GM06990 (cell line): ENCODE measurements at regions not wholly inside any gene's neighbourhood (a gene's known extent, or its start where the extent isn't known, plus 50 kb on each side); places are given as distances from the start of the nearest gene placed in this dataset.

Experiments
- DNase-seq: peaks from one replicate; pipeline ENCODE4 v3.0.0-alpha.2; 2011; ENCODE audit not compliant: insufficient read length; ENCODE audit errors: extremely low read depth
- H3K27me3 ChIP-seq: replicated peaks from 2 replicates; pipeline ENCODE4 v1.6.0; 2011; ENCODE audit warnings: low read length; ENCODE audit not compliant: control insufficient read depth, insufficient read depth
- H3K36me3 ChIP-seq: 2 replicates; pipeline ENCODE4 v1.5.1; 2011; ENCODE audit warnings: low read length; ENCODE audit not compliant: control insufficient read depth, insufficient read depth
- H3K4me3 ChIP-seq: replicated peaks from 2 replicates; pipeline ENCODE4 v1.5.1; 2011; ENCODE audit warnings: low read depth, mild to moderate bottlenecking, control low read depth, low read length
- CTCF ChIP-seq: IDR thresholded peaks from 2 replicates; pipeline ENCODE4 v1.5.1; 2011; ENCODE audit warnings: low read length, control low read depth, mild to moderate bottlenecking, inconsistent platforms; ENCODE audit not compliant: insufficient read depth, poor library complexity, severe bottlenecking

- no peak overlapping the region for H3K4me3 ChIP-seq
- no peaks in the 10 kb centered on the region; the same call in 1 of the 2 replicates for H3K27me3 ChIP-seq
- no peak for DNase-seq
- H3K36me3 ChIP-seq = no peaks in the 10 kb centered on the region
- no peak for TF ChIP-seq CTCF
Observed at GRCh38 chr15:98501192-98501591, 147.1 kb upstream of the IGF1R start.

GRCh38 chr15:98501632-98502031, 146.7 kb upstream of the IGF1R start:
- Histone ChIP-seq H3K27me3 (no peaks in the 10 kb centered on the region; the same call in 1 of the 2 replicates), H3K36me3 (no peaks in the 10 kb centered on the region), H3K4me3 (no peak overlapping the region)
- TF ChIP-seq CTCF = no peak
- no peak for DNase-seq

- Histone ChIP-seq H3K27me3 (no peaks in the 10 kb centered on the region; the same call in 1 of the 2 replicates), H3K4me3 (no peak overlapping the region), H3K36me3 (no peaks in the 10 kb centered on the region)
- no peak for TF ChIP-seq CTCF
- DNase-seq = no peak
Observed at GRCh38 chr15:98503970-98504369, 144.4 kb upstream of the IGF1R start.

GRCh38 chr15:98504998-98505397, 143.3 kb upstream of the IGF1R start:
- TF ChIP-seq CTCF = no peak
- H3K4me3 ChIP-seq = no peak overlapping the region
- DNase-seq = no peak
- no peaks in the 10 kb centered on the region; the same call in 1 of the 2 replicates for H3K27me3 ChIP-seq
- no peaks in the 10 kb centered on the region for H3K36me3 ChIP-seq

- Histone ChIP-seq H3K27me3 (no peaks in the 10 kb centered on the region; the same call in 1 of the 2 replicates), H3K4me3 (no peak overlapping the region), H3K36me3 (no peaks in the 10 kb centered on the region)
- DNase-seq = no peak
- TF ChIP-seq CTCF = no peak
Observed at GRCh38 chr15:98505611-98506031, 142.7 kb upstream of the IGF1R start.

- no peak for TF ChIP-seq CTCF
- Histone ChIP-seq H3K36me3 (no peaks in the 10 kb centered on the region), H3K4me3 (no peak overlapping the region), H3K27me3 (no peaks in the 10 kb centered on the region; the same call in 1 of the 2 replicates)
- DNase-seq = no peak
Observed at GRCh38 chr15:98506172-98506571, 142.2 kb upstream of the IGF1R start.
